ENCODE measurements at regions not wholly inside any gene's neighbourhood (a gene's known extent, or its start where the extent isn't known, plus 50 kb on each side); places are given as distances from the start of the nearest gene placed in this dataset.
A peak's percentile ranks its signal among the peaks of the same experiment; 100 is the strongest.
"Not testable (repeated sequence)": the region's sequence is repeated elsewhere in the genome, so short reads cannot be mapped to it uniquely, and the experiment has no call there.

DNA sequence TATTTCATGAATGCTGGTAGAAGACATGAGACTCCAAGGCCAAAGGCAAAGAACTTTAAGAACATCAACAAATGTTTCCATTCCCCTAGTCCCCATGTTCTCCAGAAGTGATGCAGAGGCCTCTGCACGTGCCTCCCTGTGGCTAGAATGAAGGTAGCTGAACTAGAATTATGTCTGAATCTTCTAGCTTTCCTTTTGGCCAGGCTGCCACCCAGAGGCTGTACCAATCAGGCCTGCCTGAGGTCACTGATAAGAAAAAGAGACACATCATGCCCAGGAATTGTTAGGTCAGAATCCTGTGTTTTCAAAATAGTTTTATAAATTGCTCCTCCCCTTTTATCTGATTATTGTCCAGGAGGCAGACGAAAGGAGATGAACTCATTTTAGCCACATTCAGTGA lies 188.0 kb upstream of the SLC16A7 start:
- H3K27ac ChIP-seq: no peak overlapping the region
- no peak overlapping the region for H3K4me3 ChIP-seq

DNA sequence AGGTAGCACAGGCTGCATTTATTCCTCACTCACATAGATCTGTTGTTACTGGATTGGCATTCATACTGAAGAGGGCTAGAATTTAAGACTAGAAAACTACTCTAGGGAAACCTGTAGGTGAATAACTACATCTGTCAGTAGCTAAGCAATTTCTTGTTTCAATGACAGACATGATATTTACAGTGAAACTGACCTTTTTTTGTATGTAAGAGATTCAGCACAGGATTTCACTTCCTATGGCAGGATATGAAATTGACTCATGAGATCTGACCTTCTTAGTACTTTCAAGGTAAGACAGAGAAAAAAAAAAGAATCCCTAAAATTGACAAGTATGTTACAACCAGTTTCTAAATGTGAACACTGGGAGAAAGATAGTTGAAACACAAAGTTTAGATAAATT lies 189.8 kb upstream of the SLC16A7 start:
- Histone ChIP-seq H3K27ac (no peak overlapping the region), H3K4me3 (no peak overlapping the region)

DNA sequence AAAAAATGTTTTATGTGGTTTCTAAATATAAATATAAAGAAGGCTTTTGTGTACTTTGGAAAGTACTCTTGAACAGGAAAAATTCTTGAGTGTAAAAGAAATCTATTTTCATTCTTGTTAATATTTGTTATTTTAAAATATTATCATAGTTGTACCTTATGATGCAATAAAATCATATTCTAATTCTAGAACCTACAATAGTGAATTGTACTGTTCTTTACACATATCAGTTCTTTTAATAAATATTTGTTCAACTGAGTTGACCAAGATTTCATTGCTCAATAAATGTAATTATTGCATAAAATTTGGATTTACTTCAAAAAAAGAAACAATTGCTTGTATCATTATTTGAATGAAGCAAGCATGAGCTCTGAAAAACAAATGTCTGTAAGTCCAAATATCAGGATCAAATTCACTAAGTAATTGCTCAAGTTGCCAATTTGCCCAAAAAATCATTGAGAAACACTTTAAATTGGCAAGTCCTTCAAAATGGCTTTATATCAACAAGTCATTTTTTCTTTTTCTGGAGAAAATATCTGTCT lies 191.6 kb upstream of the SLC16A7 start:
- no peak overlapping the region for H3K27ac ChIP-seq
- no peak overlapping the region for H3K4me3 ChIP-seq

DNA sequence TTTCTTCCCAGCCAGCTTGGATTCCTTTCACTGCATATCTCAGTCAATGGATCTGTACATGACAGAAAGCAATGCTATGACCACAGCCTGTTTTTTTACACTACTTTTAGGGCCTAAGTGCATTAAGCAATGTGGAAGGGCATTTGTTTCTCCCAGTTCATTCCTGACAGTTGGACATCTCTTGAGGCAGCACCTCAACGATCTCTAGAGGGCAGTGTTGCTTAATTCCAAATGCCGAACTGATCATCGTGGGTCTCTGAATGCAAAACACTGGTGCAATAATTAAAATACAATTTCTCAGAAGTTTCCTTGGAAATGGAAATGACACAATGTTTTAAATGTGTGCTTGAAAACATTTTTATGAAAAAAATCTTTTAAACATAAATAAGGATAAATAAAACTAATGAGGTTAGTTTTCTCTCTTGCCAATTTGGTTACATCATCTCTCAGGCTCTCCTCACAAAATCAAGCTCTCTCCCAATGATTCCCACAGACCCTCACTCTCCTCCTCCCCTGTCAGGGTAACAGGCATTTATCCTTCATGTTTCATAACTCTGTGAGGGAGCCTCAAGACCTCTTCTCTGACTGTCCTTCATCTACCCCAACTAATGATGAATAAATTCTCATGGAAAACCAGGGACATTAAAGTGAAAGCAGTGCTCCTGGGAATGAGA lies 192.4 kb upstream of the SLC16A7 start:
- H3K27ac ChIP-seq: peak overlapping the region in 1 of 21 experiments; percentile 12

DNA sequence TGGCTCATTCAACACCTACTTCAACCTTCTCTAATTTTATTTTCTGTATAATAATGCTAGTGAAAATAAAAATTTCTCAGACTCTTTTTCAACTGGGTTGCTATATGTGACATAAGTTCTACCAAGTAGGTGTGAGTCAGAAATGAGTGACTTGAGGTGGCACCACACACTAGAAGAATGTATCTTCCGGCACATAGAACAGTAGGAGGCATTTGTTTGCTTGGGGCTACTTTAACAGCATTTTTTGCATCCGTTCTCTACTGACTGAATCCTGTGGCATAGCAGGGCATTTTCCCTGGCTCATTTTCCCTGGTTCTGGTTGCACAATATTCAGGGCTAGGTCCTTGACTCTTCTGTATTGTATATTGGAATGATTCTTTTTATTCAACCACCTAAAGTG lies 194.0 kb upstream of the SLC16A7 start:
- no peak overlapping the region for H3K4me3 ChIP-seq
- H3K27ac ChIP-seq: no peak overlapping the region

More for the DNA sequence above, 192.4 kb upstream of the SLC16A7 start:
- H3K4me3 ChIP-seq: no peak overlapping the region

DNA sequence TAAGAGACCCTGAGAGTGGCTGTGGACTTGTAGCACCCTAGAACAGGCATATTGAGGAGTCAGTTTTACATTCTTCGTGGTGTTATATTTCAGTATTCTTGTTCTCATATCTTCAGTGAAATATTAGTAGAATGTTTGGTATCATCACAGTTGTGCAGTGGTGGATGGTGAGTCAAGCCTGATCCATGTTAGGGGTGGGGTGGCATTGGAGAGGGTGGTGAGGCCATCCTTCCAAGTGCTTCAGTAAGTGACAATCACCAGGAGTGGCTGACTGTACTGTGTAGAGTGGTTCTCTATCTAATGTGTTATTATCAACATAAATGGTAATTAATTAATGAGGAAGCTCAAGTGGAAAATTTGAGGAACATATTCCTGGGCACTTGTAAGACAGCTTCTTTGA lies 197.7 kb upstream of the SLC16A7 start:
- no peak overlapping the region for H3K27ac ChIP-seq
- H3K4me3 ChIP-seq: no peak overlapping the region

DNA sequence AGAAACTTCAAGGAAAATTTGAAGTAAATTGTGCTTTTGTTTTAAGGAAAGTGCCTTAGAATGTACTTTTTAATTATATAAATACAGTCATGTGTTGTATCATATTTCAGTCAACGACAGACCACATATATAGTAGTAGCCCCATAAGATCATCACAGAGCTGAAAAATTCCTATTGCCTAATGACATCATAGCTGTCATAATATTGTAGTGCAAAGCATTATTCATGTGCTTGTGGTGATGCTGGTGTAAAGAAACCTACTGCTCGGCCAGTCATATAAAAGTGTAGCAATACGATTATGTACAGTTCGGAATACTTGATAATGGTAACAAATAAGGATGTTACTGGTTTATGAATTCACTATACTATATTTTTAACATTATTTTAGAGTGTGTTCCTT lies 198.9 kb upstream of the SLC16A7 start:
- H3K4me3 ChIP-seq: no peak overlapping the region
- no peak overlapping the region for H3K27ac ChIP-seq

DNA sequence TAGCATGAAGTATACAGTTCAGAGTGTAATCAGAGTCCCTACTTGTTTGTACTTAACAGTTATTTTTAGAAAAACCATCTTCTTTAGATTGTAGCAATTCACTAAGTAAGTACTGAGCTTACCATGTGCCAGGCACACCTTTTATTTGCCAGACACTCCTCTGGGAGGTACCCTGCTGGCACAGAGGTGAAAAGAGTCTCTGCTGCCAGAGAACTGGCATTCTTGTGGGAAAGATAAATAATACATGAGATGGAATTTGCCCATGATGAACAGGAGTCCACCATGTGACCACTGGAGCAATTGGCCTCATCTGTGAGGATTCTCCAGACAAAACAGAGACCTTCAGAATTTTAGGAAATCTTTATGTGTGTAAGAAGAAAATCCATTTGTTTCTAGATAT lies 199.3 kb upstream of the SLC16A7 start:
- no peak overlapping the region for H3K4me3 ChIP-seq

DNA sequence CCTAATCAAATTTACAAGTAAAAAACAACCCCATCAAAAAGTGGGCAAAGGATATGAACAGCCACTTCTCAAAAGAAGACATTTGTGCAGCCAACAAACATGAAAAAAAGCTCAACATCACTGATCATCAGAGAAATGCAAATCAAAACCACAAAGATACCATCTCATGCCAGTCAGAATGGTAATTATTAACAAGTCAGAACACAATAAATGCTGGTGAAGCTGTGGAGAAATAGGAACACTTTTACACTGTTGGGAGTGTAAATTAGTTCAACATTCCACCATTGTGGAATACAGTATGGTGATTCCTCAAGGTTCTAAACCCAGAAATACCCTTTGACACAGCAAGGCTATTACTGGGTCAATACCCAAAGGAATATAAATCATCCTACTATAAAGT lies 200.5 kb upstream of the SLC16A7 start:
- H3K4me3 ChIP-seq, H3K27ac ChIP-seq: not testable (repeated sequence)

More for the DNA sequence above, 199.3 kb upstream of the SLC16A7 start:
- H3K27ac ChIP-seq: no peak overlapping the region

DNA sequence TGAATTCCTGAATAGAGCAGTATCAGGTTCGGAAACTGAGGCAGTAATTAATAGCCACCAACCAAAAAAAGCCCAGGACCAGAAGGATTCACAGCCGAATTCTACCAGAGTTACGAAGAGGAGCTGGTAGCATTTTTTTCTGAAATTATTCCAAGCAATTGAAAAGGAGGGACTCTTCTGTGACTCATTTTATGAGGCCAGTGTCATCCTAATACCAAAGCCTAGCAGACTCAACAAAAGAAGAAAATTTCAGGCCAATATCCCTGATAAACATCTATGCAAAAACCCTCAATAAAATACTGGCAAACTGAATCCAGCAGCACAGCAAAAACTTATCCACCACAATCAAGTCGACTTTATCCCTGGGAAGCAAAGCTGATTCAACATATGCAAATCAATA lies 202.3 kb upstream of the SLC16A7 start:
- no peak overlapping the region for H3K4me3 ChIP-seq
- H3K27ac ChIP-seq: no peak overlapping the region

DNA sequence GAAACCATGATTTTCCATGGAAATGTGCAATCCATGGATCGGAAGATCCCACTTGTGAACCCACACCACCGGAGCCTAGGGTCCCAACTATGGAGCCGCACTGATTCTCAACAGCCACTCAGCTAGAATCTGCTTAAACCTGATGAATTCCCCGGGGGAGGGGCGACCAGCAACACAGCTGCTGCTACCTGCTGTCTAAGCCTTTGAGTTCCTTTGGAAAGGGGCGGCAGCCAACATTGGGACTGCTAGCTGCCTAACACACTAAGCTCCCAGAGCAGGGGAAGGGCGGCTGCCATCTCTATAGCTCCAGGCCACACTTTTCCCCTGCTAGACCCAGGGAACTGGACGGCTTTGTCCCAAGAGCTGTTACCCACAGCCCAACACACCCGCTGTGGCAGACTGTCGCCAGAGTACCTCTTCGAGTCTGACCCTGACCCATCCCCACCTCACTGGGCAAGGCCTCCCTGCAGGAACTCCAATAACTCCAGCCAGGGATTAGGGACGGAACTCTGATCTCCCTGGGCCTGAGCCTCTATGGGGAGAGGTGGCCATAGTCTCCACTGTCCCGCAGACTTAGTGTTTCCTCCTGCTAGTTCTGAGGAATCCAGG lies 205.8 kb upstream of the SLC16A7 start:
- Histone ChIP-seq H3K4me3 (no peak overlapping the region), H3K27ac (no peak overlapping the region)

DNA sequence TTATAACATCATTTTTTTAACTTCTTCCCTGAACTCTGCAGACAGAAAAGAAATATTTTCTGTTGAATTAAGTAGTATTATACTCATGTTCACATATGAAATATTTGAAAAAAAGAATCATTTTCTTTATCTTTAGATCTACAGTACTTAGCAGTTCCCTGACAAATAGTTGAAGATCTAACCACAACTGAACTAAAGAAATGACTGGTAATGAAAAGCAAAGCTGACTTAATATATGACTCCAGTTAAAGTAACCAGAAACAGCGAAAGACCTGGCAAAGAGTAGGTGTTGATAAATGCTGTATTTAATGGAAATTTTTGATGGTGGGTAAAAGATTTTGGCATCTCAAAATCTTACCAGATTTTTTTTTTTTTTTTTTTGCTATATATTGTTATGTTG lies 207.1 kb upstream of the SLC16A7 start:
- Histone ChIP-seq H3K27ac (no peak overlapping the region), H3K4me3 (no peak overlapping the region)

DNA sequence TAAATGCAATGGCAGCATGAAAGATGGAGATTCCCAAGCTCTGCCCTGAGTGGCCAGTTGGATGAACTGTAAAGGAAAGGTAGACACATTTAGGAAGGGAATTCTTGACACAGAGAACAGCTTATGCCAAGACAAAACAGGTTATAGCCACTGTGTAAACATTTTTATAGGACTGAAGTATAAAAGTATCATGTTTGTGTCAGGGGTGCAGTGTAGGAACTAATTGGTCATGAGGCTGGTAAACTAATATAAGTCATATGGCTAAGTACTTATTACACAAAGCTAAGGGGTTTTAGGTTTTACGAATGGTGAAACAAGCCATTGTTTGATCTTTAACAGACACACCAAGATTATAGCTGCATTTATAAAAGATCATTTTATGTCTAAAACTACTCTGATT lies 207.7 kb upstream of the SLC16A7 start:
- H3K27ac ChIP-seq: no peak overlapping the region
- H3K4me3 ChIP-seq: no peak overlapping the region

DNA sequence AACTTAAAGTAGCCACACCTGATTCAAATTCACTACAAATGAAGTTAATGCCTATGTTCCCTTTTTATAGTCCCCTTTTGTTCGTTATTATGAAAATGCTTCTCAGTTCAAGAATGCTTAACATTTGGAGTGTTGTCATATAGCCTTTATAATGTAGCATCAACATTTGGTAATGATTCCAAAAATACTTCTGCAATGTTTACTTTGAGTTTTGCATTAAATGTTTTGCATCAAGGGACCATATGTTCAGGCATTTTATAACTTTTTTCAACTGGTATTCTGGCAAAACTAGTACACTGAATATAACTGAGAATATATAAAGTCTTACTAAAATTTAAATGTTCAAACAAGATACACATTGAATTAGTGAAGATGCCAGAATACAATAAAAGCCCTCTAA lies 209.6 kb upstream of the SLC16A7 start:
- H3K4me3 ChIP-seq: no peak overlapping the region
- H3K27ac ChIP-seq: no peak overlapping the region

DNA sequence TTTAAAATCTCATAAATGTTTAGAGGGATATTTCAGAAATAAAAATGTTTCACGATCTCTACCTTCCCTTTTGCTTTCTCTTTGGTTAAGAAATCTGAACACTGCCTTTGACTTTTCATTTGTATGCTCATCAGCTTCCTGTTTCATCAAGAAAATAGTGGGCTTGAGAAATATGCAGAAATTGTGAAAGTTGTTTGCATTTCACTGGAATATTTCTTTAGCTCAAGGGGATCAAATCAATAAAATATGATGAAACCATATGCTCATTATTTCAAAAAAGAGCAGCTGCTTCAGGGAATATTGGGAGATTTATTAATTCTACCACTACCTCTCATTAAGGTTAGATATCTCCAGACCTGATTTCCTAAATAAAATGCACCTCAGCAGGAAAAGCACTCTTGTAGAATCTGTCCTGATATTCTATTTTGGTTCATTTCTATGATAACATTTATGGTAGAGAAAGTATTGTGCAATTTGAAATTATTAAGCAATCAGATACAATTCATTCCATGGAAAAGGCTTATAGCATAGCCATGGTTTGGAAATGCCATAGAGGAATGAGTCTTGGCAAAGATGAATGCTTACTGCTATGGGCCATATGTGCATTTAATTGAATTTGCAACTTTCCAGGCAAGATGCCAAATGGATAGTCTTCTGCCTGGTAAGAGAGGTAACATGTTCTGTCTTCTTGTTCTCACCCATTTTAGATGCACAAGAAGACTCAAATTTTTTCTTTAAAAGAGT lies 212.6 kb upstream of the SLC16A7 start:
- Histone ChIP-seq H3K27ac (peak overlapping the region in 4 of 21 experiments; percentile 8 to 58 (median 36)), H3K4me3 (no peak overlapping the region)

DNA sequence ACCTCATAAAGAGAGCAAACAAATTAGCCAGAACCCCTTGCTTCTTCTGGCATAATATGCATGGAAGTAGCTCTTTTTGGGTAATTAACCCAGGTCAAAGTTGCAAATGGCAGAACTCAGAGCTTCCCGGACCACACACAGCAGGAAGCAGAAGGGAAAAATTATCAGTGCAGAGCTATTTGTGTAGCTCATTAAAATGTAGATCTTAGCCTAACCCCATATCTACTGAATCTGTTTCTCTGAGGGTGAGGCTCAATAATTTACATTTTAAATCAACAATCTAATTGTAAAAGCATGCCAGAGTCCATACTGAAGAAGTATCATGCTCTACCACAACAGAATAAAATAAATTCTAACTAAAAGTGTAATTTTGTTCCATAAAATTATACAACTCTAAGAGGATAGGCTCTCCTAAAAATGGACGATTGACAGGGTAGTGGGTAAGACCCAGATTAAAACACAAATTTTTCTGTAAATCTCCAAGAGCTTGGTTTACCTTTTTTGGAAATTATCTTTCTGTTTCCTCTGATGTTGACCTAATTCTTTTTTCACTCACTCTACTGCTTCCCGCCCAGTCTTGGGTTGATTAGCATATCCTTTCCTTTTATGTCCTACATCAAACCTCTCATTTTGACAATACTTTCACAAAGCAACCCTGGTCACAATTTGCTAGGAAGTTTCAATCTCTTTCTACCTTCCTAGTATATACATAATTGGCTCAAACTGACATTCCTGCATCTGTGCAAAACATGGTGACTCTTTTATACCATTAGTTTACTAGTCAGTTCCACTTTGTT lies 213.3 kb upstream of the SLC16A7 start:
- Histone ChIP-seq H3K27ac (peak overlapping the region in 4 of 21 experiments; percentile 8 to 58 (median 36)), H3K4me3 (no peak overlapping the region)

DNA sequence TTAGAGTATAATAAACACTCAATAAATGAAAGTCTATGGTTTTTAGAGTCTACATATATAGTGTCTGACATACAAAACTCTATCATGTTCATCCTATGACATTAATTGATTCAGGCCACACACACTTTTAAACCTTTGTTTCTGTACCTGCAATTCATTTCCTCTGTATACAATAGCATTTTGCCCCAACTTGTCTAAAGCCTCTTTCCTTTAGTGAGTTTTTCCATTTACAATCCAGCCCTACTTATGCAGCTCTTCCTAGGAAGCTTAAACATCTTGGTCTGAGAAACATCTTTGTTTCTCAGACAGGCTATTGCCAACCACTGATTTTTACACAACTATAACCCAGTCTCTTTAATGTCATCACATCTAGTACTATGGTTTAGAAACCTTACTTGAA lies 214.7 kb upstream of the SLC16A7 start:
- no peak overlapping the region for H3K27ac ChIP-seq
- H3K4me3 ChIP-seq: no peak overlapping the region

DNA sequence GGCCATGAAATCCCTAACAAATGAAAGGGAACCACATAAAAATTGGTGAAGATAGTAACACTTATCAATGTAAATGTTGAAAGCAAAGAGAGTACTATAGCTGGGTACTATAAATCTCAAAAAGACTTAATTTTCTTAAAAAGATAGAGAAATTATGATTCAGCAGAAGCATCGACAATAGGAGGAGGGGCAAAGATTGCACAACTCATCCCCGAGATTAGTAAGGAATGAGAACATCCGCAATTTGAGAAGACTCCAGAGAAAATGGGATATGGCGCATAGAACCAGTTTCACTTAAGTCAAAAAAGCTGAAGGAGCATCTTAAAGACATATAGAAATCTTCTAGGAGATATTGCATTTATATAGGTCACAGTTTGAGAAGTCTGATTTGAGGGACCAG lies 220.2 kb upstream of the SLC16A7 start:
- no peak overlapping the region for H3K4me3 ChIP-seq
- no peak overlapping the region for H3K27ac ChIP-seq

DNA sequence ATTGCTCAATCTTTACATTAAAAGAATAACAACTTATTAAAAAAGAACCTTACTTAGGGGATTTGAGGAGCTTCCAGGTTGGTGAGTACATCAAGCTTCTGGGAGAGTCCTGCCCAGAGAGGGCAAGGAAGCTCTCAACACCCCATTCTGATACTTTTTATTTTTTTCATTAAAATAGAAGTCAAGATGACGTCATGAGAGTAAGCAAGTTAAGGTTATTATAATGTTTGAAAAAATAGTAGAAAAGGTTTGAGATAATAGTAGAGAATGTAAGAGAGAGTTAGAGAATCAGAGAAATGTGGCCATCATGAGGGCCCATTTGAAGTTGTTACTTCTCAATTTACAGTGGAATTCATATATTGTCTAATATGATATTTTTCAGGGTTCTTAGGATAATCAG lies 221.0 kb upstream of the SLC16A7 start:
- Histone ChIP-seq H3K27ac (no peak overlapping the region), H3K4me3 (no peak overlapping the region)

DNA sequence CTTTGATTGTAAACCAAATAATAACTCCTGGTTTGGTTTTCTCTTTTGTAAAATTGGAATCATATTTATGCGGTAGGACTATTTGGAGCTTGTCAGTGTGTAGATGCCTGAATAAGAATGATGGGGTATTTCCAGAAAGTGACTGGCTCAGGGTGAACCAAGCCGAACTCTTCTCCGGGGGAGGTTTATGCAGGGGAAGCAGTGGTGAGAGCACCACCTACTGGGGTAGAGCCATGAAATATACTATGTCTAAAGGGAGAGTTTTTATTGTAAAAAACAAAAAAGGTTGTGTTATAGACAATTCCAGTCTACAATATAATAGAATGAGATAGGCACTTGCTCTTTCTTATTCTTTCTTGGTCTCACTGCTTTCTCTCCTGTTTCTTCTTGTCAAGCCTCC lies 222.9 kb upstream of the SLC16A7 start:
- Histone ChIP-seq H3K27ac (no peak overlapping the region), H3K4me3 (no peak overlapping the region)
